22Rv1 (cell line): ENCODE measurements at regions not wholly inside any gene's neighbourhood (a gene's known extent, or its start where the extent isn't known, plus 50 kb on each side); places are given as distances from the start of the nearest gene placed in this dataset.

Experiments used
- H3K27ac ChIP-seq: fragments of 450-650 bp; 2 replicates; pipeline ENCODE4 v1.5.1; 2017
- CTCF ChIP-seq: fragments of 450-650 bp; IDR thresholded peaks from 2 replicates; pipeline ENCODE4 v1.5.1; 2017; ENCODE audit warnings: mild to moderate bottlenecking
- ZFX ChIP-seq: fragments of 450-650 bp; IDR thresholded peaks from 2 replicates; pipeline ENCODE4 v1.6.1; 2017; ENCODE audit warnings: antibody characterized with exemption, borderline replicate concordance

GRCh38 chr2:226636586-226636985, 163.0 kb downstream of the IRS1 start:
- TF ChIP-seq ZFX (no peak), CTCF (no peak)
- no peak overlapping the region for H3K27ac ChIP-seq

GRCh38 chr2:226634943-226635604, 164.5 kb downstream of the IRS1 start:
- no peak overlapping the region for H3K27ac ChIP-seq

GRCh38 chr2:226631671-226632070, 167.9 kb downstream of the IRS1 start:
- no peak overlapping the region for H3K27ac ChIP-seq

More at GRCh38 chr2:226634943-226635604, 164.5 kb downstream of the IRS1 start:
- TF ChIP-seq ZFX (no peak), CTCF (no peak)

GRCh38 chr2:226631187-226631586, 168.4 kb downstream of the IRS1 start:
- TF ChIP-seq CTCF (no peak), ZFX (no peak)
- no peak overlapping the region for H3K27ac ChIP-seq

More at GRCh38 chr2:226631671-226632070, 167.9 kb downstream of the IRS1 start:
- no peak for TF ChIP-seq CTCF
- TF ChIP-seq ZFX = no peak

- TF ChIP-seq ZFX (no peak), CTCF (no peak)
- H3K27ac ChIP-seq = no peak overlapping the region
These were observed 173.7 kb downstream of the IRS1 start for GRCh38 chr2:226625946-226626345.

- H3K27ac ChIP-seq = no peak overlapping the region
- TF ChIP-seq CTCF (no peak), ZFX (no peak)
These were observed 175.8 kb downstream of the IRS1 start for GRCh38 chr2:226623587-226624368.

- H3K27ac ChIP-seq = no peak overlapping the region
- TF ChIP-seq CTCF (no peak), ZFX (no peak)
These were observed 177.1 kb downstream of the IRS1 start for GRCh38 chr2:226622484-226622883.
